Chondrocyte (in vitro differentiated cells): ENCODE measurements at regions not wholly inside any gene's neighbourhood (a gene's known extent, or its start where the extent isn't known, plus 50 kb on each side); places are given as distances from the start of the nearest gene placed in this dataset.

Experiments
- DNase-seq: peaks from one replicate; pipeline ENCODE4 v3.0.0; 2021; ENCODE audit warnings: mixed read lengths, low spot score
- H3K27ac Mint-ChIP-seq: one replicate; pipeline ENCODE4 v1.8.0; 2021; ENCODE audit warnings: mild to moderate bottlenecking, moderate library complexity, mixed read lengths; ENCODE audit not compliant: unreplicated experiment
- H3K27me3 Mint-ChIP-seq: 2 replicates; pipeline ENCODE4 v1.8.0; 2021; ENCODE audit warnings: low read depth, mixed read lengths
- H3K36me3 Mint-ChIP-seq: 2 replicates; pipeline ENCODE4 v1.8.0; 2021; ENCODE audit warnings: low read depth, mixed read lengths
- H3K4me1 Mint-ChIP-seq: 2 replicates; pipeline ENCODE4 v1.8.0; 2021; ENCODE audit warnings: low read depth, mild to moderate bottlenecking, mixed read lengths
- H3K4me3 Mint-ChIP-seq: one replicate; pipeline ENCODE4 v1.8.0; 2021; ENCODE audit warnings: mild to moderate bottlenecking, moderate library complexity, mixed read lengths; ENCODE audit not compliant: unreplicated experiment
- H3K9me3 Mint-ChIP-seq: 2 replicates; pipeline ENCODE4 v1.8.0; 2021; ENCODE audit warnings: low read depth, mixed read lengths
- CTCF ChIP-seq: fragments of 200-600 bp; sonication (generic); IDR thresholded peaks from 2 replicates; pipeline ENCODE4 v1.5.0; 2021; ENCODE audit warnings: antibody characterized with exemption, mild to moderate bottlenecking, moderate library complexity

- no peaks in the 10 kb centered on the region for H3K27me3 Mint-ChIP-seq
- TF ChIP-seq CTCF, result no peak
- no peak for DNase-seq
- H3K36me3 Mint-ChIP-seq, result no peaks in the 10 kb centered on the region
- H3K4me3 Mint-ChIP-seq, result no peak overlapping the region
- H3K27ac Mint-ChIP-seq, result no peak overlapping the region
- peaks cover 2% of the 10 kb centered on the region for H3K4me1 Mint-ChIP-seq
- peaks cover 4% of the 10 kb centered on the region for H3K9me3 Mint-ChIP-seq
Observed at GRCh38 chrX:118179161-118179560, 62.6 kb upstream of the KLHL13 start.

- no peak for DNase-seq
- Mint-ChIP-seq H3K36me3 (no peaks in the 10 kb centered on the region), H3K9me3 (peaks cover 7% of the 10 kb centered on the region), H3K4me3 (no peak overlapping the region), H3K27me3 (no peaks in the 10 kb centered on the region), H3K4me1 (peaks cover 2% of the 10 kb centered on the region), H3K27ac (no peak overlapping the region)
- TF ChIP-seq CTCF, result no peak
Observed at GRCh38 chrX:118179718-118180117, 63.1 kb upstream of the KLHL13 start.

GRCh38 chrX:118181030-118181429, 64.4 kb upstream of the KLHL13 start:
- peaks cover 7% of the 10 kb centered on the region for H3K9me3 Mint-ChIP-seq
- no peaks in the 10 kb centered on the region for H3K36me3 Mint-ChIP-seq
- peaks cover 2% of the 10 kb centered on the region for H3K4me1 Mint-ChIP-seq
- no peak overlapping the region for H3K27ac Mint-ChIP-seq
- no peak overlapping the region for H3K4me3 Mint-ChIP-seq
- no peak for DNase-seq
- no peak for TF ChIP-seq CTCF
- H3K27me3 Mint-ChIP-seq, result no peaks in the 10 kb centered on the region

- H3K4me1 Mint-ChIP-seq, result peaks cover 2% of the 10 kb centered on the region
- no peak for TF ChIP-seq CTCF
- DNase-seq, result no peak
- H3K27me3 Mint-ChIP-seq, result no peaks in the 10 kb centered on the region
- peaks cover 7% of the 10 kb centered on the region for H3K9me3 Mint-ChIP-seq
- H3K27ac Mint-ChIP-seq, result no peak overlapping the region
- H3K4me3 Mint-ChIP-seq, result no peak overlapping the region
- H3K36me3 Mint-ChIP-seq, result no peaks in the 10 kb centered on the region
Observed at GRCh38 chrX:118182025-118182424, 65.4 kb upstream of the KLHL13 start.

GRCh38 chrX:118182681-118183080, 66.1 kb upstream of the KLHL13 start:
- no peak overlapping the region for H3K27ac Mint-ChIP-seq
- peaks cover 2% of the 10 kb centered on the region for H3K4me1 Mint-ChIP-seq
- no peaks in the 10 kb centered on the region for H3K36me3 Mint-ChIP-seq
- no peak for DNase-seq
- H3K27me3 Mint-ChIP-seq, result no peaks in the 10 kb centered on the region
- no peak for TF ChIP-seq CTCF
- H3K4me3 Mint-ChIP-seq, result no peak overlapping the region
- H3K9me3 Mint-ChIP-seq, result peaks cover 7% of the 10 kb centered on the region
